HG03175 (cell line): ENCODE measurements at regions not wholly inside any gene's neighbourhood (a gene's known extent, or its start where the extent isn't known, plus 50 kb on each side); places are given as distances from the start of the nearest gene placed in this dataset.

Experiments used
- ATAC-seq: cut with Tn5 transposase; IDR thresholded peaks from one replicate; pipeline ENCODE4 v1.9.1; 2021; ENCODE audit warnings: mild to moderate bottlenecking, moderate library complexity; ENCODE audit not compliant: unreplicated experiment

DNA sequence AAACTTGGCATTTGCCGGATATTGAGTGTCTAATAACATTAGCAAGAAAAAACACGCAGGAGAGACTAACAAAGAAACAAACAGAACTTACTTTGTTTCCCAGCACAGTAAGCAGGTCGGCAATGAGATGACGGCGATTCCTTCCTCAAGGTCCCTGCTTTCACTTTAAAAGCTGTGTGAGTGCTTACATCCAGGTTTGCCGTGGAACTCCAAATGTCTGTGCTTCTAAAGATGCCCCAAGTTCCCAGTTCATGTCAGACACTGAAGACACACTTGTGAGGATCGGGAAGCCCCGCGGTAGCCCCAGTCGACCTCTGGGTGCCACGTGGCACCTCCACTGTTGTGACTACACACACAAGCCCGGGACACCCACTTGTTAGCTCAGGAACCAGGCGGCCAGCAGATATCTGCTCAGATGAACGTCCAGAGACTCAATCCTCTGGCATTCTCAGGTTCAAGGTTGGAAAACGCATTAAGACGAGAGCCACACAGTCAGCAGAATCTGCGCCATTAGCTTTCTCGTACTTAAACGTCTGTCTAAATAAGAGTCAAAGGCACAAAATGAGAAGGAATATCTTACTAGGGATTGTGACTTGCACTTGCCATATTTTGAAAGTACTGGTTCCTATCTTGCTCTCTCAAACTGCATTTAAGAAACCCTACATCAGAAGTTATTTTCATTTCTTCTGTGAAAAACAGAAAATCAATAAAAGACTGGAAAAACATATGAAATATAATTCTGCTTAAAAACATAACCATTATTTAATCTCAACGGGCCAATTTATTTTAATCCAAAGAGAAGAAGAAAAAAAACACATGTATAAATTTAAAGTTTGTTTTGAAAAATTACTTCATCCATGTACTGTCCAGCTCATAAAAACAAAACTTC, 207.6 kb upstream of the KLF14 start:
- ATAC-seq, result no peak

DNA sequence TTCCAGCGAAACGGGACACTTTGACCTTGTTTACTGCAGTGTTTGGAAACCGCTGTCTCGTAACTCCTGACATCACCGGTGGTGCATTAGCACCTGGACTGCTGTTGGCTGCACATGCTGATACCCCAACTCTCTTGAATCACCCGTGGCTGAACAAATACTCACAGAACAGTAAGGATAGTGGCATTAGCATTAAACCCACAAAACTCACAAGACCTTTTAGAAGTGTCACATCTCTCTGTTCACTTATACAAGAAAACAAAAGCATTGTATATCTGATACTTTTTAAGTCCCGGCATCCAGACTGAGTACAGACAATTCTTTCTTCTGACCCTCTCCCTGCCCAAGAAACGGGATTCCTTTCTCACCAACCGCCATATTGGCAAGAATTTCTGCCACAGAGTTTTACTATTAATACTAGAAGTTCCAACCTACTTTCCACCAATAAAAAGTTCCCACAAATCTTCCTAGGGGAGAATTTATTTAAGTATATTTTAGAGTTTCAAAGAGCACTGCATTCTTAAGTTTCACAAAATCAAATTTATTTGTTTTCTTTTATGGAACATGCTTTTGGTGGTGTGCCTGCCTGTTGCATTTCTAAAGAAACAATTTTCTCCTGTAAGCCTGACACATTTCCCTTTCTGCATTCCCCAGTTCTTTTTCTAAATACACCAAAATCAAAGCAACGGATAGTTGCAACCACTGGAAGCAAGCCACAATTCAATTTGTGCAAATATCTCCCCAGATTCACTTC, 208.4 kb upstream of the KLF14 start:
- ATAC-seq, result no peak

DNA sequence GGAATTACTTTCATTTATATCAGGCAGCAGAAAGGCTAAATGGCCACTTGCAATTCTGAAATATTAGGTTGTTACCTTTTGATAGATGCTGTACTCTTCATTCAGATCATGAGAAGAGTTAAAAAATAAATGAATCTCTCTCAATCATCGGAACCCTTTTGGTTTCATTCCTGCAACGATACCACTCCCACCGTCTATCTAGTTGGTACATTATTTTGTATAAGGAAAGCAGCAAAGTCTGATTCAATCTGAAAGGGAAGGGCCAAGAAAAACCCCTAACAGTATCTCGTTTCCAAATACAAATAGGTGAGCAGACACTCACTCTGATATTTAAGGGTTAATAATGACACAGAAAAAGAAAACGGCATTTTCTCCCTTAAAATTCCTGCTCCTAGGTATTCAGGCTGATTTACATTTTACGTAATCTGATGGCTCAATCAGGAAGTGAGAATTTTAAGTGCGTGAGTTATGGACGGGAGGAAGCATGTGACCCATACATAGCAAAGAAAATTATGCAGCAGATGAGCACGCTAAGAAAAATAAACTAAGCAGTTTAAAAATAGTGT, 209.4 kb upstream of the KLF14 start:
- ATAC-seq, result no peak

DNA sequence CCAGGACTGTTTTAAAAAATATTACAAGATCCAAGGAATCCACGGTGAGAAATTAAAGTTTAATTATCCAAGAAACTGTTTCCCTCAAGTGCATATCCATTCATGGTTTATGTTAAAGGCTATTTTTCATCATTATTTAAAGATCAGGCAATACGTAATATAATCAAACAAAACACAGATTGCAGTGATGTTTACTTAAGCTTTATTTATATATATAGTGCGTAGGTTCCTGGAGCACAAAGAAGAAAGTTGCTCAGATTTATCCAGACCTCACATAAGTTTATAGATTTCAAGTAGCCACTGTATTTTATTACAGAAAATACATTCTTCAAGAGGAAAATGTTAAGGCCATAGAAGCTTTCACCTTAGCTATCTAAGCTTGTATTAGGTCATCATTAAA, 210.0 kb upstream of the KLF14 start:
- ATAC-seq, result no peak

DNA sequence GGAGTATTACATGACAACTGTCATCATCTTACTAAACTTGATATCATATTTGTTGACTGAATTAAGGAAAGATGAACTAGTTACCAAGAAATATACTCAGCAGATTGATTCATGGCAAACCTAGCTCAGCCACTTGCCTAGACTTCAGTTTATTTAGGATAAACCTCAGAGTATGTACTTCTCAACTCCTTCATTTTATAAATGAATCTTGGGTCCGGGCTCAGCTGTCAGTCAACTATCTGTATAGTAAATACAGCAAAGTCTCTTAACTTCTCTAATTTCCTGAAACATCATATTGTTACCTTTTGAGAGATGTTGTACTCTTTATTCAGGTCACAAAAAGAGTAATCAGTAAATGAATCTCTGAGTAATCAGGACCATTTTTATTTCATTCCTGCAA, 211.0 kb upstream of the KLF14 start:
- no peak for ATAC-seq

DNA sequence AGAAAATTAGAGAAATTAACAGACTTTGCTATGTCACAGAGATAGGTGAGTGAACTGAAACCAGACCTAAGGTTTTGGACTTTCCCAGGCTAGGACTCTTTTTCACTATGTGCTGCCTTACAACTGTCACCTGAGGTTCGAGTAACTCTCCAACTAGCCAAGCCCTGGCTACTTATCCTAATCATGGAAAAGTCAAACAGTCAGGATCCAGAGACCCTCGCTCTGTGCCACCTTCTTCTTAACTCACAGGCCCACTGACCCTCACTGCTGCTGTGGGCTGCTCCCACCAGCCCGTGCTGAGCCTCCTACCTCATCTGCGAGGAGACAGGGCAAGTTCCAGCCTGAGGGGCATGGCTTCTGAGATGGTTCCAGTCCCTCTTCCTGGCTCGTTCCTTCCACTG, 211.4 kb upstream of the KLF14 start:
- no peak for ATAC-seq

DNA sequence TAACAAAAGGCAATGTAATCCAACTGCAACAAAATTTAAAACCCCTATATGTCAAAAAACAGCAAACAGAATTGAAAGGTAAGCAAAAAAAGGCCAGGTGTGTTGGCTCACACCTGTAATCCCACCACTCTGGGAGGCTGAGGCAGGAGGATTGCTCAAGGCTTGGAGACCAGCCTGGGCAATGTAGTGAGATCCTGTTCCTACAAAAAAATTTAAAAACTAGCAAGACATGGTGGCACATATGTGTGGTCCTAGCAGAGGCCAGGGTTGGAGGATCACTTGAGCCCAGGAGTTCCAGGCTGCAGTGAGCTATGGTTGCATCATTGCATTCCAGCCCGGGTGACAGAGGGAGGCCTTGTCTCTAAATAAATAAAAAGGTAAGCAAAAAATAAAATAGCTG, 212.1 kb upstream of the KLF14 start:
- no peak for ATAC-seq

DNA sequence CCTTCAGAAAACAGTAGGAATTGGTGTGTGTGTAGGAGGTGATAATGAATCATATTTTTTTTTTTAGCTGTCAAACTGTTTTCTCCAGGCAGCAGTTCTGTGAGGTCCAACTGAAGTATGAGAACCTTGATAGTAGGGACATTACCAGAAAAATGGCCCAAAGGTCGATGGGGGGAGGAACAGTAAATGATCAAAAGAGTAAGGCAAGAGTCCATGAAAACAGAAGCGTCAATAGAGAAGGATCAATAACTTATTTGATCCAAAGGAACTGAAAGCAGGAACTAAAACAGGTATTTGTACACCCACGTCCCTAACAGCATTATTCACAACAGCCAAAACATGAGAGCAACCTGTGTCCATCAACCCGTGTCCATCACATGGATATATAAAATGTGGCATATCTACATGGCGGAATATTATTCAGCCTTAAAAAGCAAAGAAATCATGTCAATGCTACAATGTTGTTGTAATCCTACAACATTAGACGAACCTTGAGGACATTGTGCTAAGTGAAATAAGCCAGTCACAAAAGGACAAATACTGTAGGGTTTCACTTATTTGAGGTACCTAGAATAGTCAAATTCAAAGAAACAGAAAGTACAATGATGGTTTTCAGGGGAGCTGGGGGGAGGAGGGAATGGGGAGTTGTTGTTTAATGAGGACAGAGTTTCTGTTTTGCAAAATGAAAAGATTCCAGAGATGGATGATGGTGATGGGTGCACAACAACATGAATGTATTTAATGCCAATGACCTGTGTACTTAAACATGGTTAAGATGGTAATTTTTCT, 214.0 kb upstream of the KLF14 start:
- ATAC-seq, result no peak

DNA sequence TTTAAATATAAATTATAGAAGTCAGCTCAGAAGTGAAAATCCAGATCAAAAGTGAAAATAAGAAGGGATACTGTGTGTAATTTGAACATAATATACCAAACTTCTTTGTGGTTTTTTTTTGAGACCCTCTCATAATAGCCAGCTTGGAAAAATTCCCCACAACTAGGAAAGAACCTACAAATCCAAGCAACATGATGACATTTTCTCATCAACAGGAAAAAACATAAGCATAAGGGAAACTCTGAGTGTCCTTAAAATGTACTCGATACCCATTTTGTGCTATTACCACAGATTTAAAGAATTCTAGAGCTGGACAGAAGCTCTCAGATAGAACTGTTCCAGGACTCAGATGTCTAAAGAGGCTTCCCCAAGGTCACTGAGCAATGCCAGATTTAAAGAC, 214.8 kb upstream of the KLF14 start:
- no peak for ATAC-seq

DNA sequence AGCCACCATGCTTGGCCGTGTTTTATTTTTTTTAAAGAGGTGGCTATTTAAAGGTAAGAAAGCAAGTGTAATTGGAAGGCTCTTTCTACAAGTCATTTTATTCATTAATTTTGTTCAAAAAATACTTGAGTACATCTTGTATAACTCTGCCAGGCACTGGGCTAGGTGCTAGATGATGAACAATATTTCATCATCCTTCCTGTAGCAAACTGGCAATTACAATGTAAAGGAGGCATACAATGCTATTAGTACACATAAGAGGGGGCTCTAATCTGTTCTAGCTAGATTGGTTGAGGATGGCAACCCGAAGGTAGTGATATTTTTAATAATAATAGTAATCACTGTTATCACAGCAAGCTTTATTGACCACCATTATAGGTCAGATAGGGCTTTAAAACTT, 215.5 kb upstream of the KLF14 start:
- no peak for ATAC-seq

DNA sequence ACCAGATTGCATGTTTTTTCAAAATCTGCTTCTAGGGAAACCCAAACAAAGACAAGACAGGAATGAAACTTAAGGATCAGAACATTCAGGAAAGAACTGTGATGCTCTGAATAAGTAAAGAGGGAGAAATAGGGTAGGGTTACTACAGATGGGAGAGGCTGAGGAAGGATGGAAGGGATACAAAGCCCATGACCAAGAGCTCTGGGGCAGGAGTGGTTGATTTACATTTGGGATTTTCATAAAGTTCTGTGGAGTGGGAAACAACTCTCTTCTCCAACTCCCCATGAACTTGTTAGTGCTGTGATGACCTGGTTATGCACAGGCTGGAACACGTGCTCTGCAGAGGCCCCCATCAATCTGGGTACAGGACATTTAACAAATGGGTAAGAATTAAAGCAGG, 216.0 kb upstream of the KLF14 start:
- ATAC-seq, result no peak

DNA sequence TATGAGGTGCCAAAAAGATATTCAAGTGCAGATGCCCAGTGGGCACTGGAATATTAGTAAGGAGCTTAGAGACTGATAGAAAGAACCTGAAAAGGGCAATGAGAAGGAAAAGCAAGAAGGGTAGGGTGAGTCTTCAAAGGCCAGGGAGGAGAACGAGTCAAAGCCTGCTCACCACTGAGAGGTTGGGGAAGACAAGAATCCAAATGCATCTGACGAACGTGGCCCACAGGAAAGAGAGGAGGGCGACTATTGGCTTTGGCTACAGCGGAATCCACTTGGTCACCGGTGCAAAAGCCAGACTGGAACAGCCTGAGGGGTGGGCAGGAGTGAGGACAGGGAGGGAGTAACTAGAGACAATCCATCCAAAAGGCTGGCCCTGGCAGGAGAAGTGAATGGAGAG, 216.7 kb upstream of the KLF14 start:
- no peak for ATAC-seq

DNA sequence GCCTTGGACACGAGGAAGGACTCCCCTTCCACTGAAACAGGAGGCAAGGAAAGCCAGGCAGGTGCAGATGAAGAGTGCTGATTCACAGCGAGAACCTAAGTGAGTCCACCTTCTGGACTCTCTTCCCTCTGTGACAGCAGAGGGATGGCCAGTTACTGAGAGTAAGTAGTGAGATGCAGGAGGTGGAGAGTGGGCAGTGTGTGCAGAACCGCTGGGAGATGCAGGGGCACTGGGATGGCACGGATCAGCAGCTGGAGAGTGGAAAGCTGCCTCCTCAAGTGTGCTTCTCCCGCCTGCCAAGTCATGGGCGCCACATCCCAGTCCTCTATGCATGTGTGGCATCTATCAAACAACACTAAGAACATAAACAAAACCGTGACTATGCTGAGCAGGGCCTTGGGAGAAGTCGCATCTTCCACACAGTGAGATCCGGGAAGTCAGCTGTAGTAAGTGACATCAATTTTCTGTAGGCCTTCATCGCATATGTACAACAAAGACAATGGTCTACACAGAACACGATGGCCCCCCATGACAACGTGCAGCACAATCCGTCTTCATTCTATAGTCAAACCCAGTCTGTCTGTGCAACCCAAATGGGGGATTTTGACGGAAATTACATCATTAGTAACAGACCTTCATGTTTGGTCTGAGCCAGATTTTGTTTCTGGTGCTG, 217.4 kb upstream of the KLF14 start:
- ATAC-seq, result no peak

DNA sequence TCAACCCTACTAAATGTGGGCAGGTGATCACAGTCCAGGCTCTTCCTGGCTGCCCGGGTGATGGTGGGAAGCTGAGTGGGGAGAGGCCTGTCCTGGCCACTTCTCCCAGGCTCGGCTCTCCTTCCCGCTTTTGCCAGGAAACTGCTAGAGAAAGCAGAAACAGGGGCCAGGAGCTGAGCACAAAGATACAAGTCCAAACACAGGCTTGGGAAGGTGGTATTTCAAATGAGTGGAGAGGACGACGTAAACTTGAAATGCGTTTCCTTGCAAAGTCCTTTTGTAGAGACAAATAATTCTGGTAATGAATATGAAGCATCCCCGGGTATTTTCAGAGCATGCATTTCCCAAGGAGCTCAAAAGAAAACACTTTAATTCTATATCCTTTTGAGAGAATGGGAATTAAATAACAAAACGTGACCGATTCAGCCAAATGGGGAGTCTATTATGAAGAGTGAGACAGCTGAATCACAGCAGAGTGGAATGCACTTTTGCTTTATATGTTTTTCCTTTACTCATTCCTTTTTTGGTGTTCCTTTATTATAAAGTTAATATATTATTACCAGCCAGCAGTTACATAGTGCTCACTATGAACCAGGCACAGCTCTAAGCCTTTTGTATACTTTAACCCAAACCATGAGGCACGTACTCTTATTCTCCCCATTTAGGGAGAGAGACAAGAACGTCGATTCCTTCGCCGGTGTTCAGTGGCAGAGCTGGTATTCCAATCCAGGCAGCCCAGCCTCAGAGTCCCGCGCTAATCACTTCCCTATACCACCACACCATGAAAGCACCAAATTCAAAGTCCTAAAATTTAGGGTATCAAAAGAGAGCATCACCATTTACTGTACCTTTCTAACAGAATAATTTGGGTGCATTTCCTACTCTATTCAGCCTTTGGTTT, 218.2 kb upstream of the KLF14 start:
- no peak for ATAC-seq

DNA sequence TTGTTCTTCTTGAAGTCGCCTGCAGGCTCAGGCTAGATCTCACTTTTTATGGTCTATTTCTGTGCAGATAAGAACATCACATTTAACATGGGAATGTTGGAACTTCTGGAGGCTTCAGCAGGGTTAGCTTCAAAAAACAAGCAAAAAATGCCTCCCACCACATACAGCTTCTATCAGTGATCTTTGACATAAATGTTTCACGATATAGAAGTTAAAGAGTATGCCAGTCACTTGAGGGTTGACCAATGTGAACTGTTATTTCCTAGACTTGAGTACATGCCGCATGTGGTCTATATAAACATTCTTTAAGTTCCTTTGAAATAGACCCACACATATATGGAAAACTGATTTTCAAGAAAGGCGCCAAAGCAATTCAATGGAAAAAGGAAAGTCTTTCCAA, 219.2 kb upstream of the KLF14 start:
- ATAC-seq, result no peak

DNA sequence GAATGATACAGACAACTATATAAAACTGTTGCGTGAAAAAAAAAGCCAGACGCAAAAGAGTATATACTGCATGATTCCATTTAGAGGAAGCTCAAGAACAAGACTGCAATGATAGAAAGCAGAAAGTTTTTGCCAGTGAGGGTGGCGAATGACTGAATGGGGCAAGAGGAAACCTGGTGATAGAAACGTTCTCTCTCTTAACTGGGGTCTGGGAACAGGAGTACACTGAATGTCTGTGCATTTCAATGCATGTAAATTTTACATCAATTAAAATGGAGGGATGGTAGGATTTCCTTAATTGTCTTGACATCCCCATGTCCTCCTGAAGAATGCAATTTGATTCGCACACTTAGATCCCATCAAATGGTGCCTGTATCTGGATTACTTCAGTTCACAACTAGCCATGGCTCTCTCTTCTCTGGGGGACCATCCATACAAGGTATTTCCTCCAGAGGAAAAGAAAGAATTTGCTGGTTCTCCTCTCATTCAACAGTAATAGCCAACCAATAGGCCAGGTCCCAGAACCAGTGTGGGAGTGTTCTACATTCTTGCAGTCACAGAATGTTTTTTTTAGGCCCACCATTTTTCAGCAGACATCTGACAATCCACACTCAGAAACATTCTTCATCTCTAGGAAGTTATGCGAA, 221.0 kb upstream of the KLF14 start:
- ATAC-seq, result no peak

DNA sequence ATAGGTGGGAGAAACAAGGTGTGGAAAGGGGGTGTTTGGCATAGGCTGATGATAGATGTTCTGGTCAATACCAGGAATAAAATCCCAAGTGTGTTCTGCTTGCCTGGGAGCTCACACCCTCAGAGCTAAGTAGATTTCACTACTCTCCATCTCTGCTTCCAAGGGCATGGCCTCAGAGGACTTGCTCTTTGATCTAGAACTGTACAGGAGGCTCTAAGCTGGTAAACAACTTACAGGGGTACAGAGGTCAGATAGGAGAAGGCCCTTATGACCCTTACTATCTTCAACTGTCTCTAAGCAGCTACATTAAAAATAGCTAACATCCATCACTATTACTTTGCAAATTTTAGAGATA, 221.5 kb upstream of the KLF14 start:
- ATAC-seq, result no peak

DNA sequence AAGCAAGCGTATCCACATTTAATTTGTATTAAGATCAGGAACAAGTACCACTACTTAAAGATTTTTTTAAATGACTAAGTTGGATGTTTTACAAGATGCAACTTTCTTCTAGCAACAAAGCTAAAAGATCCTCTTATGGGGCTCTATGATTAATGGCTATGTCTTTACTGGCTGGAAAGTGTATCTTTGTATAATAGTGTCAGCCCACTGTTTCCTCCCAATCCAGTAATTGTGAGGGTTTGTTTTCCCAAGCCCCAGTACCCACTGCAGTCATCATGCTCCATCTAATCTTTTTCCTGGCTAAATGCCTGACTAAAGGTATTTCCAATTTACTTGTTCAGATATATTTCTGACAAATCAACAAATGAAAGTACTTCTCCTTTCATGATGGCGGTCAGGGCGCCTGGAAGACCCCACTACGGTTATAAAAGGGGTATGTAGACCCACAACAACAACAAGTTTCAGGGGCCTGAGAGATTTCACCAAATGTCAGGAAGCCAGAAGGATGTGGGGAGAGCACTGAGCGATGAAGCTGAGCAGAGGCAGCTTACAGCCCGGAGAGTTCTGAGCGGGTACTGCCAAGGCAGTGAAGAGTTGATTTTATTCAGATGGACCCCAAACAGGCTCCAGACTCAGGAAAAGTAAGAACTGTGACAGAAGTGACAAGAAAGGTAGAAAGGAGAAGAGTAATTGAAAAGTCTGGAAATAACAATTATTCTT, 222.6 kb upstream of the KLF14 start:
- no peak for ATAC-seq

DNA sequence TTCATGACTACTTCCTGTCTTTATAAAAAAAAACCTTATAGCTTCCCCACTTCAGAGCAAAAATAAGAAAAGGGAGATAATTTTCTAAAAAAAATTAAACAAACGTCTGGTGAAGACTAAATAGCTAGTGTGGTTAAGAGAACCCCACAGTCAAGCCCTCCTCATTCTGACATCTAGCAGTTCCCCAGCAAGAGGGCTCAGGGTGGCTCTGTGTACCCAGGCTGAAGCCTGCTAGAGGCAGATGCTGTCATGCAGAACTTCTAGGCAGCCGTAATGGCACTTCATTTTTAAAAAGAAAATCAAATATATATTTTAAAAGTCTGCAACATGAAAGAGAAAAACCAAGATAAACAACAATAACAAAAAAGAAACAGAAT, 223.1 kb upstream of the KLF14 start:
- ATAC-seq, result no peak
